ENCODE measurements at regions not wholly inside any gene's neighbourhood (a gene's known extent, or its start where the extent isn't known, plus 50 kb on each side); places are given as distances from the start of the nearest gene placed in this dataset.
A peak's percentile ranks its signal among the peaks of the same experiment; 100 is the strongest.

DNA sequence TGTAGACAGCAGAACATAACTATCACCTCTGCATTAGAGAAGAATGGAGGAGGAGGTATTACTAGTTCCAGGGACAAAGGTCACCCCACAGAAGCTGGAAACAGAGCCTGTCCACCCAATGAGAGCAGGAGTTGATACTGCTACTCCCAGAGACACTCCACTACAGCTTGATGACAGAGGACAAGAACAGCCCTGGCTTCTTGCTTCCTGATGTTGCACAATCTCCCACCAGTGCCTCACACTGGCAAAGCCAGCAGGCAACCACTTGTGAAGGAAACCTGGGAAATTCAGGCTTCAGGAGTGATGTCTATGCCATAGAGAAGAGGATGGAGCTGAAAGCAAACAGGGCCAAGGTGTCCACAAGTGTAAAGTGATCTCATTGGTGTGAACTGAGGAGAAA is 78.0 kb upstream of the POU1F1 start:
- no peak overlapping the region for H3K4me3 ChIP-seq (ENCODE audit: low read depth, poor library complexity, severe bottlenecking)
- intact Hi-C loops (cut with DNase I; ENCODE audit: low total_unique reads) = no loop called here
- no peak for TF ChIP-seq POLR2A (IDR thresholded peaks at IDR 0.05)
- TF ChIP-seq, protein P1, sequence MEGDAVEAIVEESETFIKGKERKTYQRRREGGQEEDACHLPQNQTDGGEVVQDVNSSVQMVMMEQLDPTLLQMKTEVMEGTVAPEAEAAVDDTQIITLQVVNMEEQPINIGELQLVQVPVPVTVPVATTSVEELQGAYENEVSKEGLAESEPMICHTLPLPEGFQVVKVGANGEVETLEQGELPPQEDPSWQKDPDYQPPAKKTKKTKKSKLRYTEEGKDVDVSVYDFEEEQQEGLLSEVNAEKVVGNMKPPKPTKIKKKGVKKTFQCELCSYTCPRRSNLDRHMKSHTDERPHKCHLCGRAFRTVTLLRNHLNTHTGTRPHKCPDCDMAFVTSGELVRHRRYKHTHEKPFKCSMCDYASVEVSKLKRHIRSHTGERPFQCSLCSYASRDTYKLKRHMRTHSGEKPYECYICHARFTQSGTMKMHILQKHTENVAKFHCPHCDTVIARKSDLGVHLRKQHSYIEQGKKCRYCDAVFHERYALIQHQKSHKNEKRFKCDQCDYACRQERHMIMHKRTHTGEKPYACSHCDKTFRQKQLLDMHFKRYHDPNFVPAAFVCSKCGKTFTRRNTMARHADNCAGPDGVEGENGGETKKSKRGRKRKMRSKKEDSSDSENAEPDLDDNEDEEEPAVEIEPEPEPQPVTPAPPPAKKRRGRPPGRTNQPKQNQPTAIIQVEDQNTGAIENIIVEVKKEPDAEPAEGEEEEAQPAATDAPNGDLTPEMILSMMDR (IDR thresholded peaks at IDR 0.05) = no peak
- DNase-seq (ENCODE audit: low spot score in 2 of 2) = no peak

DNA sequence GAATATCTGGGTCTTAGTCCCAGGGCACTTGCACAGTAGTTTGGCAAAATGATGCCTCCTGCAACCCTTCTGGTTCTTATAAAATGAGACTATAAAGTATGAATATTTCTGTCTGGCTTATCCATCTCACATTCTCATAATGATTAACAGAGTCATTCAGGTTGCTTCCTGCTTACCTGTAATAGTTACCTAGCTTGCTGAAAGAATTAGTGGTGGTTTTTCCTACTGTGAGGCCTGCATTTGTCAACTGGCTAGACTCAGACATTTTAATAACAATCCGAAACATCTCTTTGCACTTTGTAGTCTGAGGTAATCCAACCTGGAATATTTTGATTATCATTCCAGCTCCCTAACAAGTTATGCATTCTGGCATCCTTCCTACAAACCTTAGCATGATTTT is 75.6 kb upstream of the POU1F1 start:
- DNase-seq (ENCODE audit: low spot score in 2 of 2) = no peak
- no peak overlapping the region for H3K4me3 ChIP-seq (ENCODE audit: low read depth, poor library complexity, severe bottlenecking)
- TF ChIP-seq, protein P1 (IDR thresholded peaks at IDR 0.05) = no peak
- TF ChIP-seq POLR2A (IDR thresholded peaks at IDR 0.05) = no peak
- 94 to 97% methylated on average over 1 of the region's 1 CpG for WGBS, 2 donors
- intact Hi-C loops (cut with DNase I; ENCODE audit: low total_unique reads) = no loop called here

DNA sequence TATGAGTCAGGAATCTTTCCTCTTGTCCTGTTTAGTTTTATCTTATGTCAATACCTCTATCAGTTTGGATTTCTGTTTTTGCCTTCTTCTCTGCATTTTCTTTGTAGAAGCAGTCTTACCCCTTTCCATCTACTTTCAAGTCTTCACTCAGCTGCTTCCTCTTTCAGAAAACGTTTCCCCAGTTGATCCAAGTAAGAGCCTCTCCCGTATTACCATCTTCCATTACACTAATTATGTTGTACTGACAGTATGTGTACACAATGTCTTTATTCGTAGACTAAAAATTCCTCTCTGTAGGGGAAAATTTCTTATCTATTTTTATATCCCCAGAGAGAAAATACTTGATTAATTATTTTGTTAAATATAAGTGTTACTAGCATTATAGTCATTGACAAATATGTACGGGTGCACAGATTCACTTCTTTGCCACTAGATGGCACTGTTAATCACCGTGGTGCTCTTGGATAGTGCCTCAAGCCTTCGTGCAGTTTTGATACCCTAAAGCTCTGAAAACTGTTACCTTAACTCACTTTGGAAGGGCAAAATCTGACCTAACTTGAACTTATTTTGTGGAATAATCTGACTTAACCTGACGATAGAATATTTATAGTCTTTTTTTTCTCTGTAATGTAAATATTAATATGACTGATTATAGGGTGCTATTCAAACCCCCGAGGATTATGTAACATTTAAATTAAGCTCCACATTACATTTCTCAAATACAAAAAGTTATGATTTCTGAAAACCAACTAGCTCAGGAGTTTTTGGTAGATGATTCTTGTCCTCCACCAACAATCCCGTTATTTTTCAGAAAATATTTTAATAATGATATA is 74.2 kb upstream of the POU1F1 start:
- WGBS, 2 donors = 16 to 21% methylated on average over 9 of the region's 9 CpGs
- TF ChIP-seq, protein P1 (IDR thresholded peaks at IDR 0.05) = peak in 1 of 3 donors; percentile 23
- no peak for TF ChIP-seq POLR2A (IDR thresholded peaks at IDR 0.05)
- H3K4me3 ChIP-seq (ENCODE audit: low read depth, poor library complexity, severe bottlenecking) = no peak overlapping the region
- intact Hi-C loops (cut with DNase I; ENCODE audit: low total_unique reads) = no loop called here
- no peak for DNase-seq (ENCODE audit: low spot score in 2 of 2)

DNA sequence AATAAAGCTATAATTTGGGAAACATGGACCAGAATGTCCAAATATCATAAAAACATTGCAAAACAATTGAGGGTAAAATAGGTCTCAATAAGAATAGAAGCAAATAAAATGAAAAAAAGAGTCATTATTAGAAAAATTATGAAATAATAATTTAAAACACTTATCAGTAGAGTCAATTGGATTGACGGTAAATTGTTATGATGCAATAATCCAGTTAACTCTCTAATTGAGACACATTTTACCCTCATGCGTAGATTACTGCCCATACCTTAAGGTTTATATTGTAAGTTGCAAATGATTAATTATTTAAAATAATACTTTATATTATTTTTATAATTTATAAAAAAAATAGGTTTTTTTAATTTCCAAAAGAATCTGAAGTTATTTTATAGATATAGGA is 73.4 kb upstream of the POU1F1 start:
- no peak overlapping the region for H3K4me3 ChIP-seq (ENCODE audit: low read depth, poor library complexity, severe bottlenecking)
- intact Hi-C loops (cut with DNase I; ENCODE audit: low total_unique reads) = loop anchor here (10.0 kb wide), 1 partner anchor 655 kb away; no protein-coding TSS in a partner anchor
- no peak for DNase-seq (ENCODE audit: low spot score in 2 of 2)
- 89 to 92% methylated on average over 2 of the region's 2 CpGs for WGBS, 2 donors
- TF ChIP-seq, protein P1 (IDR thresholded peaks at IDR 0.05) = no peak
- no peak for TF ChIP-seq POLR2A (IDR thresholded peaks at IDR 0.05)

DNA sequence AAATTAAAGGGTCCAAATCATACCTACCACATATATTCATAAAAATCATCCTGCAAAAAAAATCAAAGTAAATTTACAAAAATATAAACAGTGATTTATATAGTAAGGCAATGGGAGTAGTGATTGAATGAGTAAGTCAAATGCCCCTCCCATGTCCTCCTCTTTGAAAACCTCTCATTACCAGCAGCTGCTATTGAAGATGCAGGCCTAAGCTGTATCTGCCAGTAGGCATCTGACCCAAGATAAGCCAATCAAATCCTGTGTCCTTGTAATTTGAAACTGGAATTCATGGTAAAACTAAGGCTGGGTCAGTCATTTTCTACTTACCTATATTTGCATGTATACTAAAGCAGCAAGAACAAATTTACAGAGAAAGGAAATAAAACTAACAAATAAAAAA is 60.4 kb upstream of the POU1F1 start:
- intact Hi-C loops (cut with DNase I; ENCODE audit: low total_unique reads) = no loop called here
- DNase-seq (ENCODE audit: low spot score in 2 of 2) = no peak
- TF ChIP-seq, protein P1 (IDR thresholded peaks at IDR 0.05) = no peak
- TF ChIP-seq POLR2A (IDR thresholded peaks at IDR 0.05) = no peak
- no peak overlapping the region for H3K4me3 ChIP-seq (ENCODE audit: low read depth, poor library complexity, severe bottlenecking)

DNA sequence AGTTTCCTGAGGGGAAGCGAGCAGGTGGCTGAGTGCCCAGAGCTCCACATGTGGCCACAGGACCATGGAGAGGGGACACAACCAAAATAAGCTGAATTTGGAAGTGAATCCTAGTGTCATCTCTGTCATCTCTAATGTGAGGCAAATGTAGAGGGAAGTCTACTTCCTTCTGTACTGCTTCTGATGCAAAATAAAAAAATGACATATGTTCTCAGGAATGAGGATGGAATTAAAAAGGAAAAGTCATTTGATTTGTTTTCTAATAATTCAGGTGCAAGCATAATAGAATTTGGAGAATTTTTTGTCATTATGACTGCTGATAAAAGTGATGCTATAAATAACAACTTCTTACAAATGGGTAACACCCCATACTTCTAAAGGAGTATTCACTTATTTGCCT is 59.5 kb upstream of the POU1F1 start:
- no peak for TF ChIP-seq POLR2A (IDR thresholded peaks at IDR 0.05)
- TF ChIP-seq, protein P1 (IDR thresholded peaks at IDR 0.05) = no peak
- 62 to 85% methylated on average over 1 of the region's 1 CpG for WGBS, 2 donors
- no peak overlapping the region for H3K4me3 ChIP-seq (ENCODE audit: low read depth, poor library complexity, severe bottlenecking)
- no peak for DNase-seq (ENCODE audit: low spot score in 2 of 2)
- intact Hi-C loops (cut with DNase I; ENCODE audit: low total_unique reads) = no loop called here

Data from lower leg skin (tissue), 4 donors.